H1 (cell line): ENCODE measurements at regions not wholly inside any gene's neighbourhood (a gene's known extent, or its start where the extent isn't known, plus 50 kb on each side); places are given as distances from the start of the nearest gene placed in this dataset.

ENCODE experiments used
- CTCF ChIA-PET: fragments of 300-600 bp; sonication (Branson Sonifier 250); formaldehyde crosslinking; loops from one replicate; lab custom pipeline; 2021; ENCODE audit not compliant: partially characterized antibody; lab: Charles Lee
- POLR2A ChIA-PET: fragments of 300-600 bp; sonication (Branson Sonifier 250); formaldehyde crosslinking; loops from one replicate; lab custom pipeline; 2021; ENCODE audit warnings: inconsistent platforms; ENCODE audit not compliant: partially characterized antibody; lab: Charles Lee
- DNase-seq, 2 experiments: peaks; one replicate each; pipeline versions ENCODE4 v3.0.0 to v3.0.0-alpha.2; 2010 to 2022; ENCODE audit warnings: low spot score in 2 of 2, low read depth in 1 of 2, mixed read lengths in 1 of 2
- FAIRE-seq: peaks from 2 replicates; lab custom pipeline; 2011; peaks lifted over from hg19 to GRCh38; lab: Jason Lieb, UNC
- H2AFZ ChIP-seq: 2 replicates; pipeline ENCODE4 v1.8.1; 2012; ENCODE audit warnings: low read length, inconsistent platforms
- H2AK5ac ChIP-seq: 2 replicates; pipeline ENCODE4 v1.6.1; 2013; ENCODE audit warnings: low read depth, low read length
- H2BK120ac ChIP-seq: replicated peaks from 2 replicates; pipeline ENCODE3; 2013; ENCODE audit warnings: low read depth, low read length, inconsistent platforms
- H2BK12ac ChIP-seq: 2 replicates; pipeline ENCODE4 v1.6.1; 2013; ENCODE audit warnings: low read depth, low read length
- H2BK15ac ChIP-seq: 2 replicates; pipeline ENCODE4 v1.6.1; 2013; ENCODE audit warnings: low read length
- H2BK20ac ChIP-seq: 2 replicates; pipeline ENCODE4 v1.6.1; 2013; ENCODE audit warnings: low read length
- H2BK5ac ChIP-seq: 2 replicates; pipeline ENCODE4 v1.6.1; 2013; ENCODE audit warnings: low read depth, low read length
- H3K14ac ChIP-seq: 2 replicates; pipeline ENCODE4 v1.6.1; 2013; ENCODE audit warnings: inconsistent platforms; ENCODE audit not compliant: insufficient read length
- H3K18ac ChIP-seq: 2 replicates; pipeline ENCODE4 v1.6.1; 2013; ENCODE audit warnings: low read length; ENCODE audit errors: extremely low read depth
- H3K23ac ChIP-seq: 2 replicates; pipeline ENCODE4 v1.6.1; 2013; ENCODE audit warnings: inconsistent platforms; ENCODE audit not compliant: insufficient read length
- H3K23me2 ChIP-seq: 2 replicates; pipeline ENCODE4 v1.6.1; 2013; ENCODE audit warnings: low read depth, low read length
- H3K27ac ChIP-seq: 2 replicates; pipeline ENCODE4 v1.6.1; 2011; ENCODE audit warnings: low read depth, low read length, inconsistent platforms
- H3K27me3 ChIP-seq, 4 experiments: replicated peaks in 1 of 4; 1 replicate in 1 of 4; 2 replicates in 3 of 4; pipeline versions ENCODE4 v1.6.1 to v1.8.1; 2011 to 2013; ENCODE audit warnings: low read length in 3 of 4, mild to moderate bottlenecking in 3 of 4, inconsistent platforms in 2 of 4, mixed read lengths in 2 of 4, moderate library complexity in 1 of 4; ENCODE audit not compliant: control insufficient read depth in 3 of 4, insufficient read depth in 3 of 4; ENCODE audit errors: extremely low read depth in 1 of 4
- H3K36me3 ChIP-seq, 4 experiments: 2 replicates each; pipeline versions ENCODE4 v1.6.1 to v1.8.1; 2011 to 2013; ENCODE audit warnings: mild to moderate bottlenecking in 4 of 4, low read length in 3 of 4, moderate library complexity in 2 of 4, control low read depth in 1 of 4, inconsistent platforms in 1 of 4; ENCODE audit not compliant: insufficient read depth in 4 of 4, control insufficient read depth in 2 of 4
- H3K4ac ChIP-seq: replicated peaks from 2 replicates; pipeline ENCODE3; 2013; ENCODE audit warnings: low read length, low read depth, mixed read lengths, inconsistent platforms; ENCODE audit not compliant: insufficient read length
- H3K4me1 ChIP-seq, 4 experiments: replicated peaks in 1 of 4; 1 replicate in 1 of 4; 2 replicates in 3 of 4; pipeline versions ENCODE4 v1.6.1 to v1.8.1; 2011 to 2013; ENCODE audit warnings: low read length in 3 of 4, inconsistent platforms in 2 of 4, mixed read lengths in 1 of 4; ENCODE audit not compliant: insufficient read depth in 4 of 4, control insufficient read depth in 3 of 4
- H3K4me2 ChIP-seq, 2 experiments: 2 replicates each; pipeline versions ENCODE4 v1.6.1 to v1.8.1; 2011 to 2013; ENCODE audit warnings: low read depth in 2 of 2, low read length in 2 of 2, control low read depth in 1 of 2, inconsistent platforms in 1 of 2, mild to moderate bottlenecking in 1 of 2; ENCODE audit not compliant: insufficient read depth in 1 of 2
- H3K4me3 ChIP-seq, 4 experiments: fragments of 200-600, 300-600 bp in 1 of 4; sonication (generic), shearing (Covaris generic), sonication (Bioruptor Twin) in 1 of 4; 2 replicates each; pipeline versions ENCODE4 v1.5.1 to v1.8.1; 2011 to 2016; ENCODE audit warnings: low read length in 4 of 4, low read depth in 3 of 4, control low read depth in 2 of 4, inconsistent platforms in 2 of 4, mild to moderate bottlenecking in 2 of 4, mixed read lengths in 1 of 4, moderate library complexity in 1 of 4; ENCODE audit not compliant: insufficient read depth in 2 of 4; ENCODE audit errors: extremely low read depth in 1 of 4
- H3K56ac ChIP-seq: replicated peaks from 2 replicates; pipeline ENCODE3; 2013; ENCODE audit warnings: low read depth, mild to moderate bottlenecking, mixed read lengths, low read length, inconsistent platforms; ENCODE audit not compliant: insufficient read length
- H3K79me1 ChIP-seq: 2 replicates; pipeline ENCODE4 v1.6.1; 2013; ENCODE audit warnings: low read depth, low read length, control low read depth
- H3K79me2 ChIP-seq, 2 experiments: 2 replicates each; pipeline versions ENCODE4 v1.6.1 to v1.8.1; 2012 to 2013; ENCODE audit warnings: low read length in 2 of 2, mild to moderate bottlenecking in 2 of 2, inconsistent platforms in 1 of 2; ENCODE audit not compliant: insufficient read depth in 2 of 2, control insufficient read depth in 1 of 2
- H3K9ac ChIP-seq, 4 experiments: replicated peaks in 1 of 4; 1 replicate in 1 of 4; 2 replicates in 3 of 4; pipeline versions ENCODE4 v1.6.1 to v1.8.1; 2011 to 2013; ENCODE audit warnings: low read depth in 3 of 4, low read length in 3 of 4, control low read depth in 2 of 4, mild to moderate bottlenecking in 2 of 4, moderate library complexity in 2 of 4, inconsistent platforms in 1 of 4; ENCODE audit errors: extremely low read depth in 1 of 4
- H3K9me3 ChIP-seq, 2 experiments: 2 replicates each; pipeline versions ENCODE4 v1.6.1 to v1.8.1; 2012 to 2013; ENCODE audit warnings: mild to moderate bottlenecking in 2 of 2, moderate library complexity in 2 of 2, control low read depth in 1 of 2, inconsistent platforms in 1 of 2, low read depth in 1 of 2, low read length in 1 of 2, mixed read lengths in 1 of 2; ENCODE audit not compliant: insufficient read depth in 2 of 2
- H4K20me1 ChIP-seq, 2 experiments: replicated peaks in 1 of 2; 2 replicates each; pipeline versions ENCODE3 to v1.8.1; 2011 to 2013; ENCODE audit warnings: inconsistent platforms in 2 of 2, low read length in 2 of 2, mild to moderate bottlenecking in 1 of 2; ENCODE audit not compliant: insufficient read depth in 2 of 2, control insufficient read depth in 1 of 2
- H4K5ac ChIP-seq: 2 replicates; pipeline ENCODE4 v1.6.1; 2013; ENCODE audit warnings: low read length, low read depth, mixed read lengths, inconsistent platforms; ENCODE audit not compliant: insufficient read length
- H4K8ac ChIP-seq: 2 replicates; pipeline ENCODE4 v1.8.0; 2013; ENCODE audit warnings: mild to moderate bottlenecking, moderate library complexity, low read length, inconsistent platforms; ENCODE audit not compliant: insufficient read depth; ENCODE audit errors: extremely low read depth
- H4K91ac ChIP-seq: replicated peaks from 2 replicates; pipeline ENCODE3; 2013; ENCODE audit warnings: low read length, mixed read lengths, inconsistent platforms; ENCODE audit not compliant: insufficient read length
- CEBPB ChIP-seq: IDR thresholded peaks from 2 replicates; pipeline ENCODE4 v1.6.1; 2012; ENCODE audit warnings: low read depth, low read length
- CHD1 ChIP-seq: IDR thresholded peaks from 2 replicates; pipeline ENCODE4 v1.6.1; 2012; ENCODE audit warnings: low read depth, low read length, improper control_type of control experiment
- CHD2 ChIP-seq: IDR thresholded peaks from 2 replicates; pipeline ENCODE4 v1.6.1; 2012; ENCODE audit warnings: low read length, improper control_type of control experiment
- CREB1 ChIP-seq: IDR thresholded peaks from 2 replicates; pipeline ENCODE4 v1.6.1; 2012; ENCODE audit warnings: inconsistent platforms
- CTBP2 ChIP-seq: IDR thresholded peaks from 2 replicates; pipeline ENCODE4 v1.7.0; 2011; ENCODE audit warnings: borderline replicate concordance, mild to moderate bottlenecking, moderate library complexity, mixed read lengths, low read length; ENCODE audit not compliant: insufficient read depth, insufficient read length
- JUND ChIP-seq: IDR thresholded peaks from 2 replicates; pipeline ENCODE4 v1.6.1; 2011; ENCODE audit warnings: mild to moderate bottlenecking, improper control_type of control experiment, low read length
- KDM1A ChIP-seq: fragments of 200-600, 300-600 bp; sonication (generic); IDR thresholded peaks from 2 replicates; pipeline ENCODE4 v1.7.1; 2016; ENCODE audit warnings: mild to moderate bottlenecking, low read length, borderline replicate concordance
- RBBP5 ChIP-seq: IDR thresholded peaks from 2 replicates; pipeline ENCODE4 v1.7.1; 2012; ENCODE audit warnings: low read depth, mild to moderate bottlenecking, inconsistent platforms, low read length, moderate library complexity, borderline replicate concordance
- SP1 ChIP-seq: IDR thresholded peaks from 2 replicates; pipeline ENCODE4 v1.6.1; 2011; ENCODE audit warnings: low read depth, low read length
- SP4 ChIP-seq: IDR thresholded peaks from 2 replicates; pipeline ENCODE4 v1.6.1; 2012; ENCODE audit warnings: low read length, inconsistent platforms
- TAF7 ChIP-seq: optimal IDR thresholded peaks from 2 replicates; pipeline ENCODE3; 2011; ENCODE audit warnings: low read depth, mild to moderate bottlenecking, inconsistent platforms, low read length, moderate library complexity, borderline replicate concordance
- TBP ChIP-seq: IDR thresholded peaks from 2 replicates; pipeline ENCODE4 v1.6.1; 2011; ENCODE audit warnings: low read depth, low read length, improper control_type of control experiment
- WGBS, 2 experiments: shearing (Covaris generic) in 1 of 2; methylation state at CpG; one replicate each; pipeline versions ENCODE4 v1.1.6 to v1.1.7; 2013 to 2015; ENCODE audit warnings: low lambda C conversion rate in 2 of 2, mixed read lengths in 2 of 2, inconsistent platforms in 1 of 2, low coverage in 1 of 2, missing lambda C conversion rate in 1 of 2; ENCODE audit not compliant: insufficient replicate concordance in 2 of 2, insufficient coverage in 1 of 2, insufficient read length in 1 of 2; ENCODE audit errors: extremely low coverage in 1 of 2, missing lambda C conversion rate in 1 of 2; 5-methylcytosine and 5-hydroxymethylcytosine counted together

DNA sequence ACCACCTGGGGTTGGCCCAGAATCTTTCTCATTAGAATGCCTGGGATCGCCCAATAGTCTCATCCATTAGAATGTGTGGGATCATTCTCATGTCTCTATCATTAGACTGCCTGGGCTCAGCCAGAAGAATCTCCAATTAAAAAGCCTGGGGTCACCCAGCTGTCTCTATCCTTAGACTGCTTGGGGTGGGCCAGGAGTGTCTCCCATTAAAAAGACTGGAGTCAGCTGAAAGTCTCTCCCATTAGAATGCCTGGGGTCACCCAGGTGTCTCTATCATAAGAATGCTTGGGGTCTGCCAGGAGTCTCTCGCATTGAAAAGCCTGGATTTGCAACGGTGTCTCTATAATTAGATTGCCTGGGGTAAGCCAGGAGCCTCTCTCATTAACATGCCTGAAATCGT lies 2225.7 kb downstream of the TP53TG3F start:
- TF ChIP-seq TBP, result no peak
- TF ChIP-seq KDM1A, result no peak
- no peak for TF ChIP-seq CHD1
- TF ChIP-seq TAF7, result no peak
- TF ChIP-seq CTBP2, result no peak
- TF ChIP-seq RBBP5, result no peak
- no peak for TF ChIP-seq CEBPB
- TF ChIP-seq JUND, result no peak
- no peak for TF ChIP-seq CHD2
- TF ChIP-seq CREB1, result no peak
- no peak for TF ChIP-seq SP4
- no peak for TF ChIP-seq SP1
- FAIRE-seq, result no peak
- H2AFZ ChIP-seq, result no peak overlapping the region

More for the DNA sequence above, 2225.7 kb downstream of the TP53TG3F start:
- Histone ChIP-seq H3K27ac (no peak overlapping the region), H3K79me1 (no peaks in the 10 kb centered on the region), H3K56ac (no peak overlapping the region), H3K27me3 (no peaks in the 10 kb centered on the region), H3K4me1 (no peaks in the 10 kb centered on the region), H2BK12ac (no peak overlapping the region), H2BK5ac (no peak overlapping the region), H3K9me3 (peaks cover 27 to 87% of the 10 kb centered on the region in 2 experiments), H3K36me3 (no peaks in the 10 kb centered on the region), H3K79me2 (no peaks in the 10 kb centered on the region), H3K23me2 (no peaks in the 10 kb centered on the region), H4K8ac (no peak overlapping the region), H2AK5ac (no peak overlapping the region), H3K9ac (no peak overlapping the region), H4K5ac (no peak overlapping the region), H4K20me1 (no peaks in the 10 kb centered on the region), H3K14ac (no peak overlapping the region), H4K91ac (no peak overlapping the region), H3K4ac (no peak overlapping the region), H3K4me2 (no peak overlapping the region), H3K18ac (no peak overlapping the region), H3K23ac (no peak overlapping the region), H2BK15ac (no peak overlapping the region), H2BK20ac (no peak overlapping the region), H3K4me3 (no peak overlapping the region), H2BK120ac (no peak overlapping the region)
- no peak for DNase-seq
- ChIA-PET POLR2A (no interaction called here), CTCF (no interaction called here)
- 84% methylated on average over 4 of the region's 4 CpGs; no CpG with 5 or more reads in 1 of the 2 experiments for WGBS, 2 experiments
